ENCODE measurements at regions not wholly inside any gene's neighbourhood (a gene's known extent, or its start where the extent isn't known, plus 50 kb on each side); places are given as distances from the start of the nearest gene placed in this dataset.

DNA sequence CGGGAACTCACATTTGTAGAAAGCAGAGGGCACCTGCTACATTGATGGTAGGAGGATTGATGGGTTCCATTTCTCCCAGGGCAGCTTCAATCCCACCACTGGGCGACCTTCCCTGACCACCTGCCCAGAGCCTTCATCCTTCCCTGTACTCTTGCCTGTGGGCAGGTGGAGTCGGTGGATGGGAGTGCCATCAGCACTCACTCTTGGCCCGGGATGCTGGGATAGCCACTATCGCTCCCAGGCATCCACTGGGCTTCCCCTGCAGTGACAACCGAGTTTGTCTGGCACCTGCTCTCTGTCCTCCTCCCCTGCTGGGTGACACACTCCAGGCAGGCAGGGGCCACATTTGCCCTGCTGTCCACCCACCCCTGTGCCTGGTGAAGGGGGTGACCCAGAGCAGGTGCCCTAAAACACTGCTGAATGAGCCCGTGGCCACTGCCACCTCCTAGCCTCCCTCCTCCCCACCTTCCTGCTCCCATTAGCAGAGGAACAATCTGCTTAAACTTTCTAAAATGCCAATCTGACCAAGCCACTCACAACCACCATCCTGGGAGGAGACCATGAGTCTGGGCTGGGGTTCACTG lies 604.7 kb downstream of the TBC1D22A start:
- no peak for DNase-seq (ENCODE audit: low spot score)
- TF ChIP-seq CTCF (IDR thresholded peaks at IDR 0.05; ENCODE audit: extremely low read depth, missing control alignments) = no peak

- TF ChIP-seq CTCF (IDR thresholded peaks at IDR 0.05; ENCODE audit: extremely low read depth, missing control alignments) = no peak
- no peak for DNase-seq (ENCODE audit: low spot score)
These were observed 603.7 kb downstream of the TBC1D22A start for GRCh38 chr22:47366026-47366767.

DNA sequence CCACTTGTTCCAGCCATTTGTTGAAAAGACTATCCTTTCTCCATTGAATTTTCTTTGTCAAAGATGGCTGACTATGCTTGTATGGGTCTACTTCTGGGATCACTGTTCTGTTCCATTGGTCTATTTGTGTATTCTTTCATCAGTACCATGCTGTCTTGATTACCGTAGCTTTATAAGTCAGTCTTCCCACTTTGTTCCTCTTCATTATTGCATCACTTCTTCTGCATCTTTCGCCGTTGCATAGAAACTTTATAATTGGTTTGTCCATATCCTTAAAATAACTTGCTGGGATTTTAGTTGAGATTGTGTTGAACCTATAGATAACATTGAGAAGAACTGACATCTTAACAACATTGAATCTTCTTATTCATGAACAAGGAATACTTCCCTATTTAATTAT lies 598.8 kb downstream of the TBC1D22A start:
- no peak for DNase-seq (ENCODE audit: low spot score)
- TF ChIP-seq CTCF (IDR thresholded peaks at IDR 0.05; ENCODE audit: extremely low read depth, missing control alignments) = no peak

- TF ChIP-seq CTCF (IDR thresholded peaks at IDR 0.05; ENCODE audit: extremely low read depth, missing control alignments) = no peak
- DNase-seq (ENCODE audit: low spot score) = no peak
These were observed 595.0 kb downstream of the TBC1D22A start for GRCh38 chr22:47357493-47357892.

- TF ChIP-seq CTCF (IDR thresholded peaks at IDR 0.05; ENCODE audit: extremely low read depth, missing control alignments) = no peak
- no peak for DNase-seq (ENCODE audit: low spot score)
These were observed 594.6 kb downstream of the TBC1D22A start for GRCh38 chr22:47357086-47357485.

DNA sequence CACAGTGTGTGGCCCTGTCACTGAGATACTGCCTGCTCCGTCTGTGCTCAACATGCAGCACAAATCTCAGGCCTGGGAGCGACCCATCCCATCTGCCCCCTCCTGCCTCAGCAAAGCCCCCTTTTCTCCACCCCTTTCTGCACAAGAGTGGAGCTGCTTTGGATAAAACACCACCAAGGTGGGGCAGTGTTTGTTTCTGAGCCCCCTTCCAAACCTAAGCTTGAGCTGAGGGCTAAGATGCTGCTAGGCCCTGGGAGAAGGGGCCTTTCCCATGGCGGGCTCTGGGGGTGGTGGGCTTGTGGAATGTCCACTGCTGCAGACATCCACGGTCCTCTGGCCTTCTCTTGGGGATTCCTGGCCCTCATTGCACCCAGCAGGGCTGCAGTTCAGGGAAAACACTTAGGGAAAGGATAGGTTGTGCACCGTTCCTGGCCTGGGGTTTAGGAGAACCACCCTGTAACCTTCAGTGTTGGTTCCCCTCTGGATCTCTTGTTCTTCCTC lies 594.1 kb downstream of the TBC1D22A start:
- DNase-seq (ENCODE audit: low spot score) = no peak
- TF ChIP-seq CTCF (IDR thresholded peaks at IDR 0.05; ENCODE audit: extremely low read depth, missing control alignments) = no peak

GRCh38 chr22:47355776-47356510 lies 593.5 kb downstream of the TBC1D22A start:
- no peak for DNase-seq (ENCODE audit: low spot score)
- TF ChIP-seq CTCF (IDR thresholded peaks at IDR 0.05; ENCODE audit: extremely low read depth, missing control alignments) = no peak

All from GM20000 (cell line).